Activated CD4-positive, alpha-beta T cell treated with anti-CD3 and anti-CD28 coated beads, Interleukin-2, amount 10 ng/mL, durations not matched to agents 7 days and 5 days (primary cell): ENCODE measurements at regions not wholly inside any gene's neighbourhood (a gene's known extent, or its start where the extent isn't known, plus 50 kb on each side); places are given as distances from the start of the nearest gene placed in this dataset.

Experiments
- CTCF ChIA-PET: fragments of 350-600 bp; sonication (Branson Sonifier 250); formaldehyde crosslinking; loops from one replicate; lab custom pipeline; 2021; ENCODE audit warnings: antibody characterized with exemption; lab: Charles Lee
- POLR2A ChIA-PET: fragments of 350-600 bp; sonication (Branson Sonifier 250); formaldehyde crosslinking; loops from one replicate; lab custom pipeline; 2021; ENCODE audit warnings: antibody characterized with exemption; lab: Charles Lee
- DNase-seq: peaks from one replicate; pipeline ENCODE4 v3.0.0-alpha.2; 2020
- H3K27ac Mint-ChIP-seq: one replicate; pipeline ENCODE4 v1.8.0; 2021; ENCODE audit warnings: mild to moderate bottlenecking, moderate library complexity, mixed read lengths
- H3K27me3 Mint-ChIP-seq: one replicate; pipeline ENCODE4 v1.8.0; 2021; ENCODE audit warnings: mixed read lengths
- H3K36me3 Mint-ChIP-seq: one replicate; pipeline ENCODE4 v1.8.0; 2021; ENCODE audit warnings: low read depth, mixed read lengths
- H3K4me1 Mint-ChIP-seq: one replicate; pipeline ENCODE4 v1.8.0; 2021; ENCODE audit warnings: mixed read lengths
- H3K4me3 Mint-ChIP-seq: one replicate; pipeline ENCODE4 v1.8.0; 2021; ENCODE audit warnings: mild to moderate bottlenecking, moderate library complexity, mixed read lengths
- H3K9me3 Mint-ChIP-seq: one replicate; pipeline ENCODE4 v1.8.0; 2021; ENCODE audit warnings: mixed read lengths

GRCh38 chr18:46257366-46257765 lies 153.2 kb downstream of the HAUS1 start:
- peaks cover 55% of the 10 kb centered on the region for H3K4me1 Mint-ChIP-seq
- H3K4me3 Mint-ChIP-seq: no peak overlapping the region
- no peak overlapping the region for H3K27ac Mint-ChIP-seq
- no peak for DNase-seq
- POLR2A ChIA-PET: interaction anchor here (0.6 kb wide), 1 partner anchor 16 kb away, joined by 3 read pairs; no protein-coding TSS in a partner anchor
- CTCF ChIA-PET: interaction anchor here (0.8 to 1.4 kb wide), 2 partner anchors 24 to 96 kb away, joined by 3 to 4 read pairs; no protein-coding TSS in a partner anchor
- H3K9me3 Mint-ChIP-seq: no peaks in the 10 kb centered on the region
- H3K27me3 Mint-ChIP-seq: no peaks in the 10 kb centered on the region
- H3K36me3 Mint-ChIP-seq: peaks cover 71% of the 10 kb centered on the region

GRCh38 chr18:46260016-46260878 lies 156.1 kb downstream of the HAUS1 start:
- Mint-ChIP-seq H3K4me1 (peaks cover 54% of the 10 kb centered on the region), H3K27me3 (no peaks in the 10 kb centered on the region), H3K27ac (no peak overlapping the region), H3K4me3 (no peak overlapping the region), H3K36me3 (peaks cover 70% of the 10 kb centered on the region), H3K9me3 (no peaks in the 10 kb centered on the region)
- POLR2A ChIA-PET: no interaction called here
- DNase-seq: no peak
- CTCF ChIA-PET: interaction anchor here (0.5 to 0.6 kb wide), 2 partner anchors 74 to 158 kb away, joined by 3 read pairs; no protein-coding TSS in a partner anchor

GRCh38 chr18:46260879-46261143 lies 156.6 kb downstream of the HAUS1 start:
- no peaks in the 10 kb centered on the region for H3K27me3 Mint-ChIP-seq
- H3K36me3 Mint-ChIP-seq: peaks cover 74% of the 10 kb centered on the region
- ChIA-PET CTCF (interaction anchor here (0.5 kb wide), 1 partner anchor 73 kb away, joined by 3 read pairs; no protein-coding TSS in a partner anchor), POLR2A (no interaction called here)
- H3K4me1 Mint-ChIP-seq: peaks cover 54% of the 10 kb centered on the region
- no peaks in the 10 kb centered on the region for H3K9me3 Mint-ChIP-seq
- H3K27ac Mint-ChIP-seq: no peak overlapping the region
- no peak overlapping the region for H3K4me3 Mint-ChIP-seq
- DNase-seq: no peak

- Mint-ChIP-seq H3K27me3 (no peaks in the 10 kb centered on the region), H3K36me3 (peaks cover 71% of the 10 kb centered on the region), H3K9me3 (no peaks in the 10 kb centered on the region), H3K4me1 (peaks cover 55% of the 10 kb centered on the region), H3K4me3 (no peak overlapping the region), H3K27ac (no peak overlapping the region)
- no peak for DNase-seq
- POLR2A ChIA-PET: no interaction called here
- CTCF ChIA-PET: interaction anchor here (0.8 to 0.9 kb wide), 2 partner anchors 9 to 19 kb away, joined by 3 to 5 read pairs; no protein-coding TSS in a partner anchor
Measured at GRCh38 chr18:46261799-46262198, 157.6 kb downstream of the HAUS1 start.

GRCh38 chr18:46262856-46263255 lies 158.7 kb downstream of the HAUS1 start:
- H3K36me3 Mint-ChIP-seq: peaks cover 72% of the 10 kb centered on the region
- no peaks in the 10 kb centered on the region for H3K9me3 Mint-ChIP-seq
- CTCF ChIA-PET: no interaction called here
- no peak overlapping the region for H3K4me3 Mint-ChIP-seq
- POLR2A ChIA-PET: no interaction called here
- no peak overlapping the region for H3K27ac Mint-ChIP-seq
- no peak for DNase-seq
- no peaks in the 10 kb centered on the region for H3K27me3 Mint-ChIP-seq
- peaks cover 60% of the 10 kb centered on the region for H3K4me1 Mint-ChIP-seq

- ChIA-PET POLR2A (no interaction called here), CTCF (interaction anchor here (1.1 to 1.3 kb wide), 2 partner anchors 11 to 24 kb away, joined by 3 read pairs; no protein-coding TSS in a partner anchor)
- Mint-ChIP-seq H3K4me3 (no peak overlapping the region), H3K27ac (no peak overlapping the region), H3K4me1 (peaks cover 72% of the 10 kb centered on the region), H3K9me3 (no peaks in the 10 kb centered on the region), H3K36me3 (peaks cover 77% of the 10 kb centered on the region), H3K27me3 (no peaks in the 10 kb centered on the region)
- DNase-seq: no peak
Measured at GRCh38 chr18:46264255-46264654, 160.1 kb downstream of the HAUS1 start.

- no peaks in the 10 kb centered on the region for H3K27me3 Mint-ChIP-seq
- POLR2A ChIA-PET: no interaction called here
- H3K36me3 Mint-ChIP-seq: peaks cover 74% of the 10 kb centered on the region
- CTCF ChIA-PET: interaction anchor here (0.6 to 1.6 kb wide), 5 partner anchors 13 to 122 kb away, joined by 3 to 6 read pairs (median 3); no protein-coding TSS in a partner anchor
- H3K4me3 Mint-ChIP-seq: no peak overlapping the region
- no peaks in the 10 kb centered on the region for H3K9me3 Mint-ChIP-seq
- peaks cover 68% of the 10 kb centered on the region for H3K4me1 Mint-ChIP-seq
- DNase-seq: no peak
- no peak overlapping the region for H3K27ac Mint-ChIP-seq
Measured at GRCh38 chr18:46265196-46266156, 161.3 kb downstream of the HAUS1 start.

- Mint-ChIP-seq H3K27me3 (no peaks in the 10 kb centered on the region), H3K9me3 (no peaks in the 10 kb centered on the region), H3K4me1 (peaks cover 58% of the 10 kb centered on the region), H3K4me3 (no peak overlapping the region), H3K36me3 (peaks cover 68% of the 10 kb centered on the region), H3K27ac (no peak overlapping the region)
- ChIA-PET POLR2A (no interaction called here), CTCF (no interaction called here)
- DNase-seq: no peak
Measured at GRCh38 chr18:46266473-46266872, 162.3 kb downstream of the HAUS1 start.

GRCh38 chr18:46268671-46269070 lies 164.5 kb downstream of the HAUS1 start:
- no peaks in the 10 kb centered on the region for H3K9me3 Mint-ChIP-seq
- ChIA-PET POLR2A (no interaction called here), CTCF (interaction anchor here (1.5 kb wide), 3 partner anchors 13 to 95 kb away, joined by 3 to 5 read pairs (median 3); a partner anchor contains a TSS)
- no peak for DNase-seq
- H3K27me3 Mint-ChIP-seq: no peaks in the 10 kb centered on the region
- peaks cover 44% of the 10 kb centered on the region for H3K4me1 Mint-ChIP-seq
- peak overlapping the region; percentile 6 for H3K27ac Mint-ChIP-seq
- peaks cover 60% of the 10 kb centered on the region for H3K36me3 Mint-ChIP-seq
- no peak overlapping the region for H3K4me3 Mint-ChIP-seq

GRCh38 chr18:46269275-46269674 lies 165.1 kb downstream of the HAUS1 start:
- no peaks in the 10 kb centered on the region for H3K27me3 Mint-ChIP-seq
- POLR2A ChIA-PET: no interaction called here
- H3K4me1 Mint-ChIP-seq: peaks cover 41% of the 10 kb centered on the region
- H3K9me3 Mint-ChIP-seq: no peaks in the 10 kb centered on the region
- peak overlapping the region; percentile 67 for H3K27ac Mint-ChIP-seq
- H3K4me3 Mint-ChIP-seq: no peak overlapping the region
- CTCF ChIA-PET: interaction anchor here (1.5 kb wide), 3 partner anchors 12 to 96 kb away, joined by 3 to 5 read pairs (median 3); a partner anchor contains a TSS
- peaks cover 54% of the 10 kb centered on the region for H3K36me3 Mint-ChIP-seq
- no peak for DNase-seq

- ChIA-PET POLR2A (no interaction called here), CTCF (interaction anchor here (1.8 to 3.5 kb wide), 2 partner anchors 10 to 97 kb away, joined by 12 to 13 read pairs; a partner anchor contains a TSS)
- no peak for DNase-seq
- no peak overlapping the region for H3K27ac Mint-ChIP-seq
- no peak overlapping the region for H3K4me3 Mint-ChIP-seq
- H3K27me3 Mint-ChIP-seq: no peaks in the 10 kb centered on the region
- H3K36me3 Mint-ChIP-seq: peaks cover 34% of the 10 kb centered on the region
- no peaks in the 10 kb centered on the region for H3K9me3 Mint-ChIP-seq
- peaks cover 30% of the 10 kb centered on the region for H3K4me1 Mint-ChIP-seq
Measured at GRCh38 chr18:46271488-46271887, 167.3 kb downstream of the HAUS1 start.

- no peak overlapping the region for H3K27ac Mint-ChIP-seq
- POLR2A ChIA-PET: interaction anchor here (0.6 kb wide), 1 partner anchor 16 kb away, joined by 3 read pairs; no protein-coding TSS in a partner anchor
- CTCF ChIA-PET: interaction anchor here (3.5 kb wide), 1 partner anchor 100 kb away, joined by 13 read pairs; a partner anchor contains a TSS
- H3K27me3 Mint-ChIP-seq: no peaks in the 10 kb centered on the region
- H3K9me3 Mint-ChIP-seq: no peaks in the 10 kb centered on the region
- no peak for DNase-seq
- H3K4me1 Mint-ChIP-seq: peaks cover 22% of the 10 kb centered on the region
- no peak overlapping the region for H3K4me3 Mint-ChIP-seq
- peaks cover 21% of the 10 kb centered on the region for H3K36me3 Mint-ChIP-seq
Measured at GRCh38 chr18:46273861-46274260, 169.7 kb downstream of the HAUS1 start.
